Neural progenitor cell (in vitro differentiated cells): ENCODE measurements at regions not wholly inside any gene's neighbourhood (a gene's known extent, or its start where the extent isn't known, plus 50 kb on each side); places are given as distances from the start of the nearest gene placed in this dataset.

ENCODE experiments used
- CTCF ChIP-seq: fragments of 200-600 bp; sonication (generic); IDR thresholded peaks from 2 replicates; pipeline ENCODE4 v1.5.1; 2017; ENCODE audit warnings: antibody characterized with exemption, mild to moderate bottlenecking
- EZH2 ChIP-seq: fragments of 200-600 bp; sonication (generic); IDR thresholded peaks from 2 replicates; pipeline ENCODE4 v1.6.1; 2017; ENCODE audit warnings: antibody characterized with exemption, mild to moderate bottlenecking, moderate library complexity

GRCh38 chr5:24433555-24433954 lies 211.2 kb downstream of the CDH10 start:
- no peak for TF ChIP-seq CTCF
- no peak for TF ChIP-seq EZH2
